Epidermal melanocyte (primary cell): ENCODE measurements at regions not wholly inside any gene's neighbourhood (a gene's known extent, or its start where the extent isn't known, plus 50 kb on each side); places are given as distances from the start of the nearest gene placed in this dataset.
"Not testable (repeated sequence)": the region's sequence is repeated elsewhere in the genome, so short reads cannot be mapped to it uniquely, and the experiment has no call there.

Experiments used
- DNase-seq: peaks from one replicate; pipeline ENCODE4 v3.0.0; 2011; ENCODE audit warnings: low spot score; ENCODE audit not compliant: insufficient read length

DNA sequence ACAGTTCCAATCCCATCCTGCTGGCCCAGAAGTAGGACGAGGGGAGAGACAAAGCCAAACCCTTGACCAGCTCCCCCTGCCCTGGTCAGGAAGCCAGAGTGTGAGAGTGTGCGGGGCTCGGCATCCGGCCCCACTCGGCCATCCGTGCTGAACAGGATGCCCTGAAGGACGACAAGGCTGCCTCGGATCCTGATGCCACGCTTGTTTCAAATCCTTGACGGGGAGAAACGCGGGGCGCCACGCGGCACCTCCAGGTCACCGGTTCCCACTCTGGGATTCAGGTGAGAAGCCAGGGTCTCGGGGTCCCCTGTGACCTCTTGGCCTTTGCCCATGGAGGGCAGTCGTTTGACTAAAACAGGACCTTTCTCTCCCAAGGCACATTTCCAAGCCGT is 167.8 kb downstream of the BRD1 start:
- no peak for DNase-seq

- DNase-seq, result no peak
Observed at GRCh38 chr22:49659281-49659923, 168.3 kb downstream of the BRD1 start.

- no peak for DNase-seq
Observed at GRCh38 chr22:49658902-49659280, 168.8 kb downstream of the BRD1 start.

- no peak for DNase-seq
Observed at GRCh38 chr22:49657974-49658590, 169.6 kb downstream of the BRD1 start.

GRCh38 chr22:49657275-49657973 is 170.2 kb downstream of the BRD1 start:
- DNase-seq, result no peak

GRCh38 chr22:49656883-49657274 is 170.8 kb downstream of the BRD1 start:
- not testable (repeated sequence) for DNase-seq

DNA sequence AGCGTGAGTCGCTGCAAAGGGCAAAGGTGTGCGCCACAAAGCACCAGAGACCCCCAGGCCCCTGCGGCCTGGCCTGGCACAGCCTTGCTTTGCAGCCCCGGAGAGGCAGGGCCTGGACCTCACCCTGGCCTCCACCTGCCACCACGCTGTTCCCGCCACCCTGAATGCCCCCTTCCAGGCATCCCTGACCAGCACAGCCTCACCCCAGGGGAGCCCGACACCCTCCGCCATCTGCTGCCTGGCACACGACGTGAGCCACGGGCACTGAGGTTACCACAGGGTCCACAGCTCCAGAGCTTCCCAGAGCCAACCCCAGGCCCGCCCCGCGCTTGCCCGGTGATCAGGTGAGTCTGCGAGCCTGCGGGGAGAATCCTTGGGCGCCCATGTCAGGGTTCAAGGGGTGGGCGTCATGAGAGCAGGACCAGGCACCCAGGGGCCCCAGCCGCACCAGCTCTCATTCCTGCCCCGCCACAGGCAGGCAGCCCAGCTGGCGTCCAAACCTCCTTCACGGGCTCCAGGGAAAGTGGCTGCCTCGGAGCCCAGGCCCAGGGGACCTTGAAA is 171.3 kb downstream of the BRD1 start:
- no peak for DNase-seq

- DNase-seq, result no peak
Observed at GRCh38 chr22:49655168-49655812, 172.4 kb downstream of the BRD1 start.

- DNase-seq, result no peak
Observed at GRCh38 chr22:49650336-49651241, 177.1 kb downstream of the BRD1 start.

- DNase-seq, result no peak
Observed at GRCh38 chr22:49649166-49650068, 178.3 kb downstream of the BRD1 start.

DNA sequence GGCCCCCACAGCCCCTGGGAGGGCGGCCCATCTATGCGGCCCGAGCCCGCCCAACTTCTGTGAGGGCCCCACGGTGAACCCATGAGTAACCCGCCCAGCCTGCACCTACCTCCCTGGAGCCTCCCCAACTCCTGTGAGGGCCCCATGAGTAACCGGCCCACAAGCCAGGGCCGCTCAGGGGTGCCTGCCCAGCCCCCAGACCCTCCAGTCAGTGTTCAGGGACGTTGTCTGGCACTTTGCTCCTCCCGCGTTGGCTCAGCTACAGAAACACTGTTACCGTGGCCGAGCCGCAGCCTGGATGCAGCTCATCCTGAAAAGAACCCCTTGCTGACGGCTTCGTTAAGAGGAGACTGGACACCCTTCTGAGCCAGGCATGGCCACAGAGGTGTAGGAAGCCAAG is 179.6 kb downstream of the BRD1 start:
- DNase-seq, result no peak

DNA sequence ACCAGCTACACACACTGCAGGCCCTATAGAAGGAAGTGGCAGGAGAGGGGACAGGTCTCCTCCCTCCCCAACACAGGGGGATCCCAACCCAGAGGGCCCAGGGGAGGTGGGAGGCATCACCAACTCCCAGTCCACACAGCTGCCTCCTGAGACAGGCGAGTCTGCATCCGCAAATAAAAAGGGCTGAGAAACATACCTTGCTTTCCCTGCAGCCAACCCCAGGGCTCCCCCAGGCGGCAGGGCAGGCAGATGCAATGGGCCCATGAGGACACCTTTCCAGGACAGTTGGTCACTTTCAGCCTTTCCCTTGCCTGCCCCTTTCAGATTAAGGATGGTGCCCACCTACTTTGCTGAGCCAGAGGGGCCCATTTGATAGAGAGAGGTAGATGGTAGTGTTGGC is 180.0 kb downstream of the BRD1 start:
- no peak for DNase-seq

- no peak for DNase-seq
Observed at GRCh38 chr22:49646876-49647275, 180.8 kb downstream of the BRD1 start.

DNA sequence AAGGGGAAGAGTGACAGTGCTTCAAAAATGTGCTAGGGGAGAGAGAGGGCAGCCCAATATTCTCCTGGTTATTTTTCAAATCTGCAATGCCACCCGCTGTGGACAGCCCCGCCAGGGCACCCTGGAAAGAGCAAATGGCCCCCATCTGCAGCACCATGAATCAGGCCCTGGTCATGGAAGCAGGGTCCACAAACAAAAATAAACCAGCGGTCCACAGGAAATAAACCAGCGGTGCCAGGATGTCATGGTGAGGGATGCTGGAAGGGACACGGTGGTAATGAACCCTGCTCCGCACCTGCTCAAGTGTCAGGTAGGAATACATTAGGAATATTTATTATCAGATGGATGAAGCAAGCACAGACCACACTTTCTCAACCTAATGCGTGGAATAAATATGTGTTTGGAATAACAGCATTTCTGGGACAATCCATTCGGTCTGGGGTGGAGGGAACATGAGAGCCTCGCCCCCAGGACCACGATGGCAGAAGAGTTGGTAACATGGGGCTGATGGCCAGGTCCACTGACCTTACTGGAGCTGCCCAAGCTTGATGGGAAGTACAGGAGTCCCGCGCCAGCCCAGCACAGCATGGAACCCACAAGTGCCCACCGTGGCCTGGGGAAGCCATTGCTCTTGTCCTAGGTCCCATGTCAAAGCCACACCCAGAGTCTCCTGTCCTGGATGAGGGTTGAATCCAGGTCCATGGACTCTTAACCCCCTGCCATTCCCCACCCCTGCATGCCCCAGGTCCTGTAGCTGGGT is 181.7 kb downstream of the BRD1 start:
- no peak for DNase-seq

DNA sequence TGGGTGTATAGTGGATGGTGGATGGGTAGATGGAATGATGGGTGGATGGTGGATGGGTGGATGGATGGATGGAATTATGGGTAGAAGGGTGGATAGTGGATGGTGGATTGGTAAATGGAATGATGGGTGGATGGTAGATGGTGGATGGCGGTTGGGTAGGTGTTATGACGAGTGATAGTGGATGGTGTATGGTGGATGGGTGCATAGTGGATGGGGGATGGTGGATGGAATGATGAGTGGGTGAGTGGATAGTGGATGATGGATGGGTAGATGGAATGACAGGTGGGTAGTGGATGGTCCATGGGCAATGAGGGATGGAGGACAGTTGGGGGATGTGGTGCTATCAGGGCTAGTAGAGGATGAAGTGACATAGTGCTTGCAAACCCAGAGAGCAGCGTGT is 182.4 kb downstream of the BRD1 start:
- DNase-seq, result no peak

DNA sequence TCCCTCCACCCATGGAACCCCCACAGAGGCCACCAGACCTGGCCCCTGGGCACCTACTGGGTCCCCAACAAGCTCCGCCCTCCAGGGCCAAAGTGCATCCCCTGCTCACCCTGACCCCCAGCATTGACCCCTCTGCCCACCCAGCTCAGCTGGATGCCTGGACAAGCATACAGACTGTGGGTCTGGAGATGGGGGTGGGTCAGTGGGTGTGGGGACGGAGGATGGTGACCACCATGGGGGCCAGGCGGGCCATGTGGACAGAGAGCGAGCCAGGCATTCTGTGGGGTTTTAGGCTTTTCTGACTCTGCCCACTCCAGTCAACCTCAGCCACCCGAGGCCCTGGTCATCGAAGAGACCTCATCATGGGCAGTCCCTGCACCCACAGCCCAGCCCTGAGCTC is 183.7 kb downstream of the BRD1 start:
- no peak for DNase-seq

GRCh38 chr22:49643466-49643865 is 184.2 kb downstream of the BRD1 start:
- no peak for DNase-seq

GRCh38 chr22:49642741-49643140 is 184.9 kb downstream of the BRD1 start:
- DNase-seq, result no peak

- DNase-seq, result no peak
Observed at GRCh38 chr22:49642331-49642730, 185.3 kb downstream of the BRD1 start.
